ENCODE measurements at regions not wholly inside any gene's neighbourhood (a gene's known extent, or its start where the extent isn't known, plus 50 kb on each side); places are given as distances from the start of the nearest gene placed in this dataset.

GRCh38 chr16:65950211-65950610 is 416.3 kb upstream of the CDH5 start:
- TF ChIP-seq POLR2A (IDR thresholded peaks at IDR 0.05) (no peak), CTCF (IDR thresholded peaks at IDR 0.05) (no peak)
